Mucosa of descending colon (tissue), 3 donors: ENCODE measurements at regions not wholly inside any gene's neighbourhood (a gene's known extent, or its start where the extent isn't known, plus 50 kb on each side); places are given as distances from the start of the nearest gene placed in this dataset.

Experiments
- ATAC-seq: fragments of 200-7000 bp; cut with Tn5 transposase; one replicate; pipeline ENCODE4 v1.9.1; 2020; ENCODE audit warnings: mild to moderate bottlenecking, moderate library complexity
- DNase-seq, 3 donors: peaks; one replicate each; pipeline ENCODE4 v3.0.0-alpha.2; 2020
- H3K36me3 ChIP-seq: fragments of 200-600 bp; one replicate; pipeline ENCODE4 v1.8.0; 2021; ENCODE audit warnings: low read depth, mild to moderate bottlenecking
- H3K4me1 ChIP-seq: fragments of 200-600 bp; one replicate; pipeline ENCODE4 v1.8.0; 2021; ENCODE audit warnings: low read depth, mild to moderate bottlenecking
- H3K4me3 ChIP-seq: fragments of 200-600 bp; one replicate; pipeline ENCODE4 v1.8.0; 2021; ENCODE audit warnings: mild to moderate bottlenecking
- H3K9me3 ChIP-seq: fragments of 200-600 bp; one replicate; pipeline ENCODE4 v1.8.0; 2021; ENCODE audit warnings: mild to moderate bottlenecking
- intact Hi-C, 2 donors: fragments of 100-400 bp; cut with DNase I in 1 of 2; cut with micrococcal nuclease in 1 of 2; formaldehyde crosslinking; loops; one replicate each; pipeline versions ENCODE4 v1.11.0 to v1.11.1; 2022; cut with DNase I, micrococcal nuclease
- TF ChIP-seq, protein P1 (sequence below): fragments of 200-600 bp; IDR thresholded peaks from one replicate; pipeline ENCODE4 v1.8.0; 2022; ENCODE audit warnings: antibody characterized with exemption, mild to moderate bottlenecking
- donor health status: DM: no; HTN: no; CAD: no; lungs with moderate emphysema.
- donor health status: DM: no; HTN: no; CAD: no.
- donor health status: DM: no; HTN: yes; CAD: no.

DNA sequence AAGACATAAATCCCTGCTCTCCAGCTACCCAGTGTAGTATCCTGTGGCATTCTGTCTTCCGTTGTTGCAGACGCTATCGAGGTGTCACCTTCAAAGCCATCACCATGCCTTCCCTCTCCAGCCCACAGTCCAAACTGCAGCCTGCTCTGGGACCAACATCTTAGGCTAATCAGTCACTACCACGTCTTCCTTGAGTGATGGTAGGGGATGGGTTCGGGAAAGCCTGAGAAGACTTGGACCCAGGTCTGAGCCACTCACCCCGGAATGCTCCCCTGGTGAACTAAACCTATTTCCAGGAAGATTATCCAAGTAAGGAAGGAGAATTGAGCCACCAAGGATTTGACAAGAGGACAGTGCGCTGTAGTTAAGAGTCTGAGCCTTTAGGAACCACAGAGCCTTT, 52.9 kb upstream of the IRX1 start:
- intact Hi-C loops, result no loop called here
- no peak for DNase-seq

DNA sequence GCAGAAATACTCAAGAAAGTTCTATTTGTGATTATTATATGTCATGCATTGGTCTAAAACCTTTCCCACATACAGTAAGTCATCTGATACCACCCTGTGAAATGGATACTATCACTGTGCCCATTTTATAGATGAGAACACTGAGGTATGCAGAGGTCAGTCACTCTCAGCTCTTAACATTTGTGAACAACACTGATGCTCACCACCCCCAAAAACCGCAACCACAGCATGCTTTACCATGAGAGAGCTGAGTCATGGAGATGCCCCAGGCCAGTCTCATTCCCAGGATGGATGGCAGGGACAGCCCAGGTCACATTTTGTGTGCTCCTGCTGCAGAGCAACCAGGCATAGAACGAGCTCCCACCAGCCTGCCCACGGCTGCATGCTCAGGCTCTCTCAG, 53.5 kb upstream of the IRX1 start:
- ATAC-seq (no peak), DNase-seq (no peak)
- Histone ChIP-seq H3K4me1 (no peaks in the 10 kb centered on the region), H3K9me3 (peaks cover 12% of the 10 kb centered on the region), H3K4me3 (no peak overlapping the region), H3K36me3 (no peaks in the 10 kb centered on the region)
- intact Hi-C loops, result no loop called here
- TF ChIP-seq, protein P1, sequence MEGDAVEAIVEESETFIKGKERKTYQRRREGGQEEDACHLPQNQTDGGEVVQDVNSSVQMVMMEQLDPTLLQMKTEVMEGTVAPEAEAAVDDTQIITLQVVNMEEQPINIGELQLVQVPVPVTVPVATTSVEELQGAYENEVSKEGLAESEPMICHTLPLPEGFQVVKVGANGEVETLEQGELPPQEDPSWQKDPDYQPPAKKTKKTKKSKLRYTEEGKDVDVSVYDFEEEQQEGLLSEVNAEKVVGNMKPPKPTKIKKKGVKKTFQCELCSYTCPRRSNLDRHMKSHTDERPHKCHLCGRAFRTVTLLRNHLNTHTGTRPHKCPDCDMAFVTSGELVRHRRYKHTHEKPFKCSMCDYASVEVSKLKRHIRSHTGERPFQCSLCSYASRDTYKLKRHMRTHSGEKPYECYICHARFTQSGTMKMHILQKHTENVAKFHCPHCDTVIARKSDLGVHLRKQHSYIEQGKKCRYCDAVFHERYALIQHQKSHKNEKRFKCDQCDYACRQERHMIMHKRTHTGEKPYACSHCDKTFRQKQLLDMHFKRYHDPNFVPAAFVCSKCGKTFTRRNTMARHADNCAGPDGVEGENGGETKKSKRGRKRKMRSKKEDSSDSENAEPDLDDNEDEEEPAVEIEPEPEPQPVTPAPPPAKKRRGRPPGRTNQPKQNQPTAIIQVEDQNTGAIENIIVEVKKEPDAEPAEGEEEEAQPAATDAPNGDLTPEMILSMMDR, result no peak

More for the DNA sequence above, 52.9 kb upstream of the IRX1 start:
- Histone ChIP-seq H3K9me3 (peaks cover 13% of the 10 kb centered on the region), H3K4me1 (no peaks in the 10 kb centered on the region), H3K36me3 (no peaks in the 10 kb centered on the region), H3K4me3 (no peak overlapping the region)
- no peak for ATAC-seq
- TF ChIP-seq, protein P1, result no peak

DNA sequence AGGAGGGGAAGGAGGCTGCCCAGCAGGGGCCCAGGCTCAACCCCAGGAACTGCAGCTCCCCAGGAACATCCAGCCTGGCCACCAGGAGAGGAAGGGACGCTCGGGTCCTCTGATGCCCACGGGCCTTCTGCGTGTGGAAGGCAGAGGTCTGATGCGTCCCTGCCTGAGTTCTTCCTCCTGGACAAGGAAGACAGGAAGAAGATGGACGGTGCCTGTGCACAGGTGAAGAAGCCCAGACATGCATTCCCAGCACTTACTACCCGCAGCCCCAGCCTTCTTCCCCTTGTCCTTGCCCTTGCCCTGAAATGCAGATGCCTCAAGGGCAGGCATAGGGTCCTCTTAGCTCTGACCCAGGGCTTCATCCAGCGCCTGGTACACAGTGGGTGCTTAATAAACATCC, 56.7 kb upstream of the IRX1 start:
- TF ChIP-seq, protein P1, result no peak
- intact Hi-C loops, result no loop called here
- H3K9me3 ChIP-seq, result peaks cover 26% of the 10 kb centered on the region
- ATAC-seq (no peak), DNase-seq (no peak)
- H3K4me1 ChIP-seq, result no peaks in the 10 kb centered on the region
- no peaks in the 10 kb centered on the region for H3K36me3 ChIP-seq
- H3K4me3 ChIP-seq, result no peak overlapping the region

DNA sequence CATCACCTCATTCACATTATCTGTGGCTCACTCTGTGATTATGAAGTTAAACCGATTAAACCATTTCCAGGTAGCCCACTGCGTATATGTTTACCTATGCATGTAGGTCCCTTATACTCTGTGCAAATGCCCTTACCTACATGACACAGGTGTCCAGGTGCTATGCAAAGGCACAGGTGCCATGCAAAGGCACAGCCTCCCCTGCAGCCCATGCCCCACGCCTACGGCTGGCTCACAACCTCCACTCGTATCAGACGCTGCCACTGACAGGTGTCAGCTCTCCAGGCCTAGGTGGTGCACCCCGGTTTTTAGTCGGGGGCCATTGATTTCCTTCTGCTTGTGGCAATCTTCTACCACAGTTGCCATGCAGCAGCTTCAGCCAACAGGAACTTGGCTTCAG, 57.7 kb upstream of the IRX1 start:
- TF ChIP-seq, protein P1, result no peak
- no peak overlapping the region for H3K4me3 ChIP-seq
- H3K4me1 ChIP-seq, result no peaks in the 10 kb centered on the region
- H3K9me3 ChIP-seq, result peaks cover 27% of the 10 kb centered on the region
- intact Hi-C loops, result no loop called here
- H3K36me3 ChIP-seq, result no peaks in the 10 kb centered on the region
- ATAC-seq (no peak), DNase-seq (no peak)

DNA sequence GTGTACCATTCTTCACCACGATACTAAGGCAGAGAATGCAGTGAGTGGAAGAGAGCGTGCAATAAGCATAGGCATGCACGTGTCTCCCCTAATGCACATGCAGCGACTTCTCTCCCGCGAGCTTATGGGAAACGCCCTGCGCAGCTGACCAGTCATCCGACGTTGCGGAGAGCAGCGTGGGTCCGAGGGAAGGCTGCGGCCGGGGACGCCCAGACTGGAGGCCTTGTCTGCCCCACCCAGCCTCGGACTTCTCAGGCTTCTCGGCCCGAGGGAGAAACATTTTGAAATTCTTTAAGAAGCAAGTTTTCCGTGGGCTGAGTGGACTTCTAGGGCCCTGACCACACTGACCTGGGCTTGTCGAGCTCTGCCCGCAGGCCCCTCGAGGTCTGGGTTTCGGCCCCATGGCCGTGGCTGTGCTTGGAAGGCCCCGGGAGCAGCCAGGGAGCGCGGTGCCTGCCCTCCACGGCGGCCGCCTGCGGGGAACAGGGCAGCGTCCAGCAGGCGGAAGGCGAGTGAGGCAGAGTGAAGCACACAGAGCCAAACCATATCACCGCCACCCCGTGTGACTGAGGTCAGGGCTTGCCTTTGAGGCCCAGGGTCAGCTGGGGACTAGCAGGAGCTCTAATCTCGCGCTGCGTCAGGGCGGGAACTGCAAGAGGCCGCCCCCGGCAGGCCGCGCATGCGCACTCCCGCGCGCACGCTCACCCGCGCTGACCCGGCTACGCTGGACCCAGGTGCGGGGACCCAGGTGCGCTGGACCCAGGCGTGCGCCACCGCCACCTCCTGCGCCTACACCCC, 60.0 kb upstream of the IRX1 start:
- Histone ChIP-seq H3K36me3 (no peaks in the 10 kb centered on the region), H3K9me3 (peaks cover 35% of the 10 kb centered on the region), H3K4me3 (no peak overlapping the region), H3K4me1 (no peaks in the 10 kb centered on the region)
- DNase-seq, result no peak
- intact Hi-C loops, result no loop called here
- TF ChIP-seq, protein P1, result no peak
- ATAC-seq, result no peak
